D721Med (cell line): ENCODE measurements at regions not wholly inside any gene's neighbourhood (a gene's known extent, or its start where the extent isn't known, plus 50 kb on each side); places are given as distances from the start of the nearest gene placed in this dataset.

Source experiments
- DNase-seq: peaks from one replicate; pipeline ENCODE4 v3.0.0; 2011; ENCODE audit warnings: low spot score; ENCODE audit not compliant: insufficient read length
- FAIRE-seq: peaks from 2 replicates; lab custom pipeline; 2011; peaks lifted over from hg19 to GRCh38; lab: Jason Lieb, UNC
- CTCF ChIP-seq: IDR thresholded peaks from 2 replicates; pipeline ENCODE4 v1.5.1; 2012; ENCODE audit warnings: mild to moderate bottlenecking, control low read depth; ENCODE audit not compliant: insufficient read depth; ENCODE audit errors: missing control alignments

- no peak for FAIRE-seq
- no peak for DNase-seq
- TF ChIP-seq CTCF = no peak
These were observed 203.4 kb downstream of the FAM76B start for GRCh38 chr11:95586155-95586554.

GRCh38 chr11:95585752-95586077, 203.9 kb downstream of the FAM76B start:
- no peak for TF ChIP-seq CTCF
- DNase-seq (no peak), FAIRE-seq (no peak)

GRCh38 chr11:95585069-95585751, 204.4 kb downstream of the FAM76B start:
- TF ChIP-seq CTCF = no peak
- FAIRE-seq (no peak), DNase-seq (no peak)

- DNase-seq (no peak), FAIRE-seq (no peak)
- no peak for TF ChIP-seq CTCF
These were observed 205.0 kb downstream of the FAM76B start for GRCh38 chr11:95584589-95584988.

GRCh38 chr11:95584180-95584579, 205.4 kb downstream of the FAM76B start:
- DNase-seq (no peak), FAIRE-seq (no peak)
- TF ChIP-seq CTCF = no peak

GRCh38 chr11:95577716-95578460, 211.7 kb downstream of the FAM76B start:
- FAIRE-seq (no peak), DNase-seq (no peak)
- no peak for TF ChIP-seq CTCF
